Common myeloid progenitor, CD34-positive (primary cell): ENCODE measurements at regions not wholly inside any gene's neighbourhood (a gene's known extent, or its start where the extent isn't known, plus 50 kb on each side); places are given as distances from the start of the nearest gene placed in this dataset.

ENCODE experiments used
- CTCF ChIA-PET: fragments of 350-600 bp; sonication (Branson Sonifier 250); formaldehyde crosslinking; loops from one replicate; lab custom pipeline; 2021; ENCODE audit warnings: antibody characterized with exemption; lab: Charles Lee
- POLR2A ChIA-PET: fragments of 350-600 bp; sonication (Branson Sonifier 250); formaldehyde crosslinking; loops from one replicate; lab custom pipeline; 2021; ENCODE audit warnings: antibody characterized with exemption; lab: Charles Lee
- DNase-seq, 3 donors: peaks; one replicate each; pipeline versions ENCODE4 v3.0.0 to v3.0.0-alpha.2; 2013
- H3K27ac ChIP-seq, 2 experiments: 1 replicate in 1 of 2; 2 replicates in 1 of 2; pipeline ENCODE4 v1.7.0; 2013; ENCODE audit warnings: inconsistent platforms in 2 of 2, low read length in 2 of 2, mild to moderate bottlenecking in 2 of 2, low read depth in 1 of 2, moderate library complexity in 1 of 2; ENCODE audit not compliant: severe bottlenecking in 2 of 2, insufficient read depth in 1 of 2, poor library complexity in 1 of 2
- H3K27me3 ChIP-seq, 5 experiments: replicated peaks in 2 of 5; 1 replicate in 3 of 5; 2 replicates in 2 of 5; pipeline versions ENCODE4 v1.6.1 to v1.7.0; 2013; ENCODE audit warnings: low read length in 4 of 5, mild to moderate bottlenecking in 2 of 5, moderate library complexity in 2 of 5, inconsistent platforms in 1 of 5; ENCODE audit not compliant: insufficient read depth in 5 of 5, control insufficient read depth in 4 of 5
- H3K36me3 ChIP-seq, 4 experiments: 1 replicate in 2 of 4; 2 replicates in 2 of 4; pipeline versions ENCODE4 v1.6.1 to v1.7.0; 2013; ENCODE audit warnings: low read length in 3 of 4, control low read depth in 1 of 4, mild to moderate bottlenecking in 1 of 4; ENCODE audit not compliant: control insufficient read depth in 4 of 4, insufficient read depth in 4 of 4
- H3K4me1 ChIP-seq, 4 experiments: 1 replicate in 3 of 4; 2 replicates in 1 of 4; pipeline versions ENCODE4 v1.6.1 to v1.7.1; 2013; ENCODE audit warnings: low read length in 3 of 4, mild to moderate bottlenecking in 3 of 4, control low read depth in 1 of 4, inconsistent platforms in 1 of 4, moderate library complexity in 1 of 4; ENCODE audit not compliant: control insufficient read depth in 4 of 4, insufficient read depth in 4 of 4; ENCODE audit errors: control extremely low read depth in 1 of 4
- H3K4me3 ChIP-seq, 7 experiments: 1 replicate in 4 of 7; 2 replicates in 3 of 7; pipeline versions ENCODE4 v1.5.1 to v1.7.0; 2013; ENCODE audit warnings: mild to moderate bottlenecking in 7 of 7, low read length in 6 of 7, moderate library complexity in 6 of 7, inconsistent platforms in 2 of 7, low read depth in 2 of 7, control low read depth in 1 of 7; ENCODE audit not compliant: insufficient read depth in 4 of 7, control insufficient read depth in 1 of 7; ENCODE audit errors: extremely low read depth in 1 of 7
- H3K9me3 ChIP-seq, 5 experiments: 1 replicate in 4 of 5; 2 replicates in 1 of 5; pipeline versions ENCODE4 v1.6.1 to v1.7.1; 2013; ENCODE audit warnings: low read length in 4 of 5, mild to moderate bottlenecking in 2 of 5, inconsistent platforms in 1 of 5, low read depth in 1 of 5, moderate library complexity in 1 of 5; ENCODE audit not compliant: control insufficient read depth in 4 of 5, insufficient read depth in 2 of 5; ENCODE audit errors: control extremely low read depth in 1 of 5
- WGBS: methylation state at CpG from one replicate; pipeline ENCODE4 v1.1.5; 2013; ENCODE audit not compliant: insufficient coverage; 5-methylcytosine and 5-hydroxymethylcytosine counted together

GRCh38 chr19:31554360-31554759 lies 205.1 kb upstream of the TSHZ3 start:
- POLR2A ChIA-PET = no interaction called here
- peaks cover 0 to 5% (median 1%) of the 10 kb centered on the region in 5 experiments for H3K9me3 ChIP-seq
- CTCF ChIA-PET = interaction anchor here (1.0 kb wide), 1 partner anchor 9 kb away, joined by 3 read pairs; no protein-coding TSS in a partner anchor
- no peak overlapping the region for H3K4me3 ChIP-seq
- 90% methylated on average over 3 of the region's 9 CpGs for WGBS
- H3K36me3 ChIP-seq = no peaks in the 10 kb centered on the region
- no peaks in the 10 kb centered on the region for H3K4me1 ChIP-seq
- H3K27me3 ChIP-seq = no peaks in the 10 kb centered on the region
- no peak overlapping the region for H3K27ac ChIP-seq
- no peak for DNase-seq

GRCh38 chr19:31555634-31556215 lies 206.5 kb upstream of the TSHZ3 start:
- no peaks in the 10 kb centered on the region for H3K27me3 ChIP-seq
- CTCF ChIA-PET = no interaction called here
- DNase-seq = no peak
- no peak overlapping the region for H3K27ac ChIP-seq
- 90% methylated on average over 5 of the region's 8 CpGs for WGBS
- no peak overlapping the region for H3K4me3 ChIP-seq
- no peaks in the 10 kb centered on the region for H3K4me1 ChIP-seq
- peaks cover 0 to 12% (median 4%) of the 10 kb centered on the region in 5 experiments for H3K9me3 ChIP-seq
- H3K36me3 ChIP-seq = no peaks in the 10 kb centered on the region
- POLR2A ChIA-PET = no interaction called here

GRCh38 chr19:31559494-31559893 lies 210.3 kb upstream of the TSHZ3 start:
- Histone ChIP-seq H3K27ac (no peak overlapping the region), H3K4me3 (no peak overlapping the region), H3K27me3 (no peaks in the 10 kb centered on the region), H3K36me3 (no peaks in the 10 kb centered on the region), H3K9me3 (peaks cover 0 to 12% (median 4%) of the 10 kb centered on the region in 5 experiments), H3K4me1 (no peaks in the 10 kb centered on the region)
- CTCF ChIA-PET = no interaction called here
- POLR2A ChIA-PET = no interaction called here
- DNase-seq = no peak
- WGBS = 95% methylated on average over 3 of the region's 3 CpGs

- no peak overlapping the region for H3K27ac ChIP-seq
- peaks cover 0 to 12% (median 4%) of the 10 kb centered on the region in 5 experiments for H3K9me3 ChIP-seq
- H3K27me3 ChIP-seq = no peaks in the 10 kb centered on the region
- ChIA-PET CTCF (no interaction called here), POLR2A (no interaction called here)
- H3K4me3 ChIP-seq = no peak overlapping the region
- H3K4me1 ChIP-seq = no peaks in the 10 kb centered on the region
- no peak for DNase-seq
- no peaks in the 10 kb centered on the region for H3K36me3 ChIP-seq
- WGBS = 90% methylated on average over 19 of the region's 22 CpGs
These were observed 211.1 kb upstream of the TSHZ3 start for GRCh38 chr19:31560086-31561060.

GRCh38 chr19:31562966-31563612 lies 213.9 kb upstream of the TSHZ3 start:
- CTCF ChIA-PET = interaction anchor here (1.2 to 1.7 kb wide), 2 partner anchors 8 to 14 kb away, joined by 3 to 4 read pairs; no protein-coding TSS in a partner anchor
- H3K36me3 ChIP-seq = no peaks in the 10 kb centered on the region
- DNase-seq = no peak

GRCh38 chr19:31567776-31568175 lies 218.5 kb upstream of the TSHZ3 start:
- POLR2A ChIA-PET = no interaction called here
- DNase-seq = no peak
- Histone ChIP-seq H3K9me3 (no peaks in the 10 kb centered on the region), H3K4me3 (no peak overlapping the region), H3K36me3 (no peaks in the 10 kb centered on the region), H3K4me1 (no peaks in the 10 kb centered on the region), H3K27me3 (peaks cover 0 to 2% (median 0%) of the 10 kb centered on the region in 5 experiments), H3K27ac (no peak overlapping the region)
- CTCF ChIA-PET = interaction anchor here (0.5 kb wide), 1 partner anchor 340 kb away, joined by 3 read pairs; no protein-coding TSS in a partner anchor
- WGBS = 98% methylated on average over 7 of the region's 11 CpGs

More at GRCh38 chr19:31562966-31563612, 213.9 kb upstream of the TSHZ3 start:
- H3K9me3 ChIP-seq = peaks cover 0 to 12% (median 4%) of the 10 kb centered on the region in 5 experiments
- POLR2A ChIA-PET = no interaction called here
- no peak overlapping the region for H3K4me3 ChIP-seq
- 98% methylated on average over 17 of the region's 25 CpGs for WGBS
- H3K4me1 ChIP-seq = no peaks in the 10 kb centered on the region
- H3K27ac ChIP-seq = no peak overlapping the region
- H3K27me3 ChIP-seq = no peaks in the 10 kb centered on the region
